ENCODE measurements at regions not wholly inside any gene's neighbourhood (a gene's known extent, or its start where the extent isn't known, plus 50 kb on each side); places are given as distances from the start of the nearest gene placed in this dataset.
A peak's percentile ranks its signal among the peaks of the same experiment; 100 is the strongest.

- Mint-ChIP-seq H3K27ac (peak overlapping the region; percentile 37; the same call in 1 of the 2 replicates), H3K4me3 (no peak overlapping the region), H3K36me3 (no peaks in the 10 kb centered on the region), H3K9me3 (peaks cover 8% of the 10 kb centered on the region), H3K4me1 (peaks cover 36% of the 10 kb centered on the region), H3K27me3 (ENCODE audit: low read depth) (no peaks in the 10 kb centered on the region)
- ATAC-seq (no peak), DNase-seq (ENCODE audit: low spot score) (no peak)
- POLR2A ChIA-PET: no interaction called here
- CTCF ChIA-PET: interaction anchor here (0.8 kb wide), 1 partner anchor 538 kb away, joined by 3 read pairs; no protein-coding TSS in a partner anchor
- TF ChIP-seq GTF2I (CRISPR knock-in tag; conservative IDR thresholded peaks at IDR 0.05) (no peak), SOX15 (CRISPR knock-in tag; IDR thresholded peaks at IDR 0.05) (no peak), STAT6 (CRISPR knock-in tag; conservative IDR thresholded peaks at IDR 0.05; ENCODE audit: low read depth) (no peak), NFE2L1 (CRISPR knock-in tag; IDR thresholded peaks at IDR 0.05) (no peak), ATF3 (CRISPR knock-in tag; conservative IDR thresholded peaks at IDR 0.05) (no peak), CDX4 (CRISPR knock-in tag; IDR thresholded peaks at IDR 0.05; ENCODE audit: borderline replicate concordance) (no peak), E2F4 (CRISPR knock-in tag; IDR thresholded peaks at IDR 0.05; ENCODE audit: borderline replicate concordance, low read depth) (no peak), ZNF138 (CRISPR knock-in tag; conservative IDR thresholded peaks at IDR 0.05) (no peak), PRRX2 (CRISPR knock-in tag; IDR thresholded peaks at IDR 0.05) (no peak), CREB1 (CRISPR knock-in tag; IDR thresholded peaks at IDR 0.05) (no peak), EMX1 (CRISPR knock-in tag; IDR thresholded peaks at IDR 0.05) (no peak), CREM (CRISPR knock-in tag; IDR thresholded peaks at IDR 0.05) (no peak), ATF1 (CRISPR knock-in tag; IDR thresholded peaks at IDR 0.05) (no peak), GABPB1 (CRISPR knock-in tag; IDR thresholded peaks at IDR 0.05) (no peak), USF1 (CRISPR knock-in tag; IDR thresholded peaks at IDR 0.05) (no peak), ZBTB43 (CRISPR knock-in tag; IDR thresholded peaks at IDR 0.05) (no peak), NR1H2 (CRISPR knock-in tag; IDR thresholded peaks at IDR 0.05) (no peak), NR3C1 (CRISPR knock-in tag; conservative IDR thresholded peaks at IDR 0.05; ENCODE audit: low read depth) (no peak), ZMAT4 (CRISPR knock-in tag; IDR thresholded peaks at IDR 0.05) (no peak), FOXP4 (CRISPR knock-in tag; IDR thresholded peaks at IDR 0.05) (no peak)
These were observed 529.0 kb upstream of the NECTIN3 start for GRCh38 chr3:110542552-110543150.

Data from WTC11 (cell line).